H7 (cell line): ENCODE measurements at regions not wholly inside any gene's neighbourhood (a gene's known extent, or its start where the extent isn't known, plus 50 kb on each side); places are given as distances from the start of the nearest gene placed in this dataset.
A peak's percentile ranks its signal among the peaks of the same experiment; 100 is the strongest.

Source experiments
- DNase-seq: peaks from one replicate; pipeline ENCODE4 v3.0.0; 2012
- H3K27me3 ChIP-seq: 2 replicates; pipeline ENCODE4 v1.6.0; 2011; ENCODE audit warnings: mild to moderate bottlenecking, low read length; ENCODE audit not compliant: control insufficient read depth, insufficient read depth
- H3K36me3 ChIP-seq: replicated peaks from 2 replicates; pipeline ENCODE4 v1.5.1; 2011; ENCODE audit warnings: low read length; ENCODE audit not compliant: control insufficient read depth, insufficient read depth
- H3K4me3 ChIP-seq: 2 replicates; pipeline ENCODE4 v1.5.1; 2011; ENCODE audit warnings: low read depth, mild to moderate bottlenecking, control low read depth, low read length, moderate library complexity; ENCODE audit not compliant: insufficient read depth

- Histone ChIP-seq H3K36me3 (no peaks in the 10 kb centered on the region), H3K4me3 (no peak overlapping the region), H3K27me3 (no peaks in the 10 kb centered on the region)
- no peak for DNase-seq
Observed at GRCh38 chr13:67443923-67444322, 213.8 kb upstream of the PCDH9 start.

DNA sequence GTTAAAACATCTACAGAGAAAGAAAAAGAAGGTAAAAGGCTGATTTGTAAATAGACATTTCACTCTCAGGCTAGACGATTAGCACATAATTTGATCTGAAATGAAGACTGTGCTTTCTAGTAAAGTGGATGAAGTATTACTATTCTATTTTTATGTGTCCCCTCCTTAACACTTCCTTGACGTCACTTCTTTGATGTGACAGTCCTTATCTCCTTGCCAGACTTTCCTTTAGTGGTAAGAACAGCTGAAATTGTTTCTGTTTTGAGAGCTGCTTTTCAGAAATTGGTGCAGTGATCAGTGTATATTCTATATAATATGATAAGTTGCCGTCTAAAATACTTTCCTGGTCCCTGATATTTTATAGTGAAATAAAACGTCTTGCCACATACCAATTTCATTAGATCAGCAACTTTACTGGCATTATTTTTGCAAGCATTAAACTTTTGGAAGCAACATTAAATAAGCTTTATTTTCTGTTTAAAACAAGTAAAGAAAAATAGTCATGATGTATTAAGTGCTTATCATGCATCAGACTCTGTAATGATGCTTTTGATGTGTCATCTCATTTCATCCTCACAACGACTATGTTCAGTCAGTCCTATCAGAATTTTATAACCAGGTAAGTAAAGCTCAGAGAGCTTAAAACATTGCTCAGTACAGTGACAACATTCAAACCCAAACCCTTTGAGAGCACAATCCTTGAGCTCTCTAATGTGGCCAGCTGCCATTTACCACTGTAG lies 210.3 kb upstream of the PCDH9 start:
- Histone ChIP-seq H3K27me3 (no peaks in the 10 kb centered on the region), H3K36me3 (no peaks in the 10 kb centered on the region), H3K4me3 (no peak overlapping the region)
- no peak for DNase-seq

GRCh38 chr13:67439365-67439764 lies 209.2 kb upstream of the PCDH9 start:
- Histone ChIP-seq H3K36me3 (no peaks in the 10 kb centered on the region), H3K4me3 (no peak overlapping the region), H3K27me3 (no peaks in the 10 kb centered on the region)
- DNase-seq: no peak

DNA sequence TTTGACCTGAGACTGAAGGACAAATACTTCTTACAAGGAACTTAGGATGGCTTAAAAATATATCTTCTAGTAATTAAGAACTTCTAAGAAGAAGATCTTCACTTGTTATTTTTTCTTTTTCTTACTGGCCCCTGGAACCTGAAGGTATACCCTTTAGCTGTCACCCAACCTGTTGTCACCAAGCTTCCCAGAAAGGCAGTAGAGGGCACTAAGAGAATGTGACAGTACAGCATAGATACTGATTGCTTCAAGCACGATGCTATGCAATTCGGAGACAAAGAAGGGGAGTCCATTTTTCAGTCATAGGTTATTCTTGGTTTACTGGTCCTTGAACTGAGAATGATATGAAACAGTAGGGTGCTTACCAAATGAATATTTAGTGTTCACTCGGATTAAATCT lies 208.3 kb upstream of the PCDH9 start:
- H3K36me3 ChIP-seq: no peaks in the 10 kb centered on the region
- no peak overlapping the region for H3K4me3 ChIP-seq
- H3K27me3 ChIP-seq: no peaks in the 10 kb centered on the region
- DNase-seq: peak; percentile 2

DNA sequence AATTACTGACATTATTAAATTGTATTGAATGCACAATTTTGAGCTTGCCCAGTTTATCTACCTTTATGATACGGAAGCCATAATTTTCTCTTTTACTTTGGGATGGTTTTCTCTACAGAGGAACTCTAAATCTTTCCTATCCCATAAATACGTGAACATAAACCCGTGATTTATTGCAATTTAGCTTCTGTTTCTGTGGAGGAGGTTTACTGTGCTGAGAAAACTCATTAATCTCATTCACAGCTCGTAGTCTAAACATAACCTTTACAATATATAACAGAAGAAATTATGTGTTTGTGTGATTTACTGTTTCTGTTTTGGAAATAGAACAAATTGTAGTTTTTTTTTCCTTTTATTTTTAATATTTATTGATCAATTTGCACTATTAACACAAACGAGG lies 207.1 kb upstream of the PCDH9 start:
- no peaks in the 10 kb centered on the region for H3K27me3 ChIP-seq
- no peak overlapping the region for H3K4me3 ChIP-seq
- no peaks in the 10 kb centered on the region for H3K36me3 ChIP-seq
- no peak for DNase-seq

DNA sequence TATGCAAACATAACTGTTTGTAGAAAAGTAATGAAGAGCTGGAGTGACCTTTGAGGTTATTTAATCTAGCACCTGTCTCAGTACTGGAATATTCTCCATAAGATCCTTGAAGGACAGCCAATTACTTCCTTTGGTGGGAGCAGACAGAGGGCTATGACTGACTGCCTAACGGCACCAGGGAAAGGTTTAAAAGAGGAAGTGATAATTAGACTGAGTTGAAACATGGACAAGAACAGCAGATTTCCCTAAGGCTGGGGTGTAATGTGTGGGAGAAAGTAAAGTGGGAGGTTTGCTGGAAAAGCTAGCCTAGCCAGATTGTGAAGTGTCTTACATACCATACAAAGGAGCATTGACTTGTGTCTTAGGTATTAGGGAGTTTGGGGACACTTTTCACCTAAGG lies 191.3 kb upstream of the PCDH9 start:
- Histone ChIP-seq H3K4me3 (no peak overlapping the region), H3K36me3 (no peaks in the 10 kb centered on the region), H3K27me3 (no peaks in the 10 kb centered on the region)
- no peak for DNase-seq

DNA sequence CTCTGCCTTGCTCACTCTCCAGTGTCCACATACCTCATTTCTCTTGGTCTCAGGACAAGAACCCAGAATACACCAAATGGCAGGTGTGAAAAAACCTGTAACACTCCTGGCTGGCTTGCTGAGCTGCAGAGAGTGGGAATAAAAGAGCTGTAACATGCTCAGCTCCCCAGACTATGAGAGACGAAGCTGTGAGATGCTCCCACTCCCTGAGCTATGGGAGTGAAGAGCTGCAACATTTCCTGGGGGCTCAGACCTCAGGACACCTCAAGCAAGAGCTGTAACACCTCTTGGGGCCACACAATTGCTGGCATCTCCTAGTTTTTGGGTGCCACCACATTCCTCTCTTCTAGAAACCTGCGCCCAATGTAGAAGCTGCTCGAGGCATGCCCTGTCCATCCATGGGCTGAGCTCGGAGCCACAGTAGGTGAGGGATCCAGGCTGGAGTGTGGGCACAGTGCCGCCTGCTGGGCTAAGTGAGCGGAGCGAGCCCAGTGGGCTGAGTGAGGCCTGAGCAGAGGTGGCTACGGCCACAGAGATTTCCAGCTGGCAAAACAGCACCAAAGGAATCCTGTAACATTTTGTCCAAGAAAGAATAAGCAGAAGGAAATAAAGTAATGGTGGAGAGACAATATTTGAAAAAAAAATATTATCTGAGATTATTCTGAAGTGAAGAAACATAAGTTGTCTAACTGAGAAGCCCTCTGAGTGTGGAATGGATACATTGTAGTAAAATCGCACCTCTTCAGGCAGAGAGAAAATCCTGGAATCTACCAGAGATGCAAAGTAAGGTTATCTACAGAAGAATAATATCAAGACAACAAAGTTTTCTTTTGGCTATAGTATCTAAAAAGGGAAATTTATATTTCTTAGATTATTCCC lies 186.2 kb upstream of the PCDH9 start:
- no peaks in the 10 kb centered on the region for H3K27me3 ChIP-seq
- H3K36me3 ChIP-seq: no peaks in the 10 kb centered on the region
- DNase-seq: peak; percentile 46
- H3K4me3 ChIP-seq: no peak overlapping the region

DNA sequence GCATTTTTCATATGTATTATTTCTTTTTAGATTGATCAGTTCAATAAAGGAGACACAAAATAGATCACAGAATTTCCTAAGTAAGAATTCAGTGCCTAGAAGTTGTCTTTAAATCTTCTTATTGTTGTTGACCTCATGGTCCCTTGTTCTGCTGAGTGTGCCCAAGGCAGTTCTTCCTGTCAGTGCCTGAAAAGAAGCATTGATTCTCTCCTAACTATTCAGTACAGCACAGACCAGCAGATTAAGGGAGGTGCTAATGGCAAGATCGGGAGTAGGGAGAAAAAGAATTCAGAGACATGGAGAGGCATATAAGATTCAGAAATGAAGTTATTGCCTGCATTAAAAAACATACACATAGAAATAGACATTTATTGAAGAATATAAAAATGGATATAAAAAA lies 180.5 kb upstream of the PCDH9 start:
- no peaks in the 10 kb centered on the region for H3K27me3 ChIP-seq
- H3K4me3 ChIP-seq: no peak overlapping the region
- DNase-seq: no peak
- no peaks in the 10 kb centered on the region for H3K36me3 ChIP-seq

DNA sequence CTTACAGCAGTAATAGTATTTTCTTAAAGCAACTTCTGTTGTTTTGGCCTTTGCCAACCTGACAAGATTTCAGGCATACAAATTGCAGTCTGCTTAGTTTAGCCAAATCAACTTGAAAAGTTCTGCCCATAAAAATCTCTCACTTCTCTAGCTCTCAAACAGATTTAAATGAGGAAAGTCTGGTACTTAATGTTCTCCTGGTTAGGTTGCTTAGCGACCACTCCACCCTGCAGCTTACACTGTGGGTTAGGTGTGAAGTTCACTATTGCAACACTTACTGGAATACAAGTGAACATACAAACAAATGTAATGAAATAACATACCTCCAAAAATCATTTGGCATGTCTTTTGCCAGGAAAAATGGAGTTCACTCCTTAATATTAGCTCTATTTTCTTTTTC lies 178.7 kb upstream of the PCDH9 start:
- no peak for DNase-seq
- Histone ChIP-seq H3K36me3 (no peaks in the 10 kb centered on the region), H3K27me3 (no peaks in the 10 kb centered on the region), H3K4me3 (no peak overlapping the region)

GRCh38 chr13:67402546-67402945 lies 172.4 kb upstream of the PCDH9 start:
- Histone ChIP-seq H3K36me3 (no peaks in the 10 kb centered on the region), H3K27me3 (no peaks in the 10 kb centered on the region), H3K4me3 (no peak overlapping the region)
- DNase-seq: no peak

- Histone ChIP-seq H3K27me3 (no peaks in the 10 kb centered on the region), H3K36me3 (no peaks in the 10 kb centered on the region), H3K4me3 (no peak overlapping the region)
- no peak for DNase-seq
Observed at GRCh38 chr13:67395577-67395976, 165.4 kb upstream of the PCDH9 start.

DNA sequence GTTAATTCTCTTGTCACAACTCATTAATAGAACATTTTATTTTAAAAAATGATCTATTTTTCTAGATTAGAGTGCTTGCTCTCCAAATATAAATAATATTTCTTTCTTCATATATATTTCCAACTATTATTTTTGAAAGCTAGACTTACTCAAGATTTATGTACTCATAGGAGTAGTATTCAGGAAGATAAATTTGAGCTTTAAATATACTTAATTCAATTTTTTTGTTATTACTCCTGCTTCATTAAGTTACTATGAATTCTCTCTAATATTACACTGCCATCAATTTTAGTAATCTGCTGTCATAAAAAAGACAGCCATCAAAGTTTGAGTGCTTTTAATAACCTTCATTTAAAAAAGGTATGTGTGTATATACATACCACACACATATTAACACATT lies 161.9 kb upstream of the PCDH9 start:
- no peak for DNase-seq
- Histone ChIP-seq H3K27me3 (no peaks in the 10 kb centered on the region), H3K4me3 (no peak overlapping the region), H3K36me3 (no peaks in the 10 kb centered on the region)

GRCh38 chr13:67390462-67391086 lies 160.4 kb upstream of the PCDH9 start:
- Histone ChIP-seq H3K36me3 (no peaks in the 10 kb centered on the region), H3K27me3 (no peaks in the 10 kb centered on the region), H3K4me3 (no peak overlapping the region)
- no peak for DNase-seq

- Histone ChIP-seq H3K4me3 (no peak overlapping the region), H3K36me3 (no peaks in the 10 kb centered on the region), H3K27me3 (no peaks in the 10 kb centered on the region)
- no peak for DNase-seq
Observed at GRCh38 chr13:67389171-67389570, 159.0 kb upstream of the PCDH9 start.
